HepG2 (cell line): ENCODE measurements at regions not wholly inside any gene's neighbourhood (a gene's known extent, or its start where the extent isn't known, plus 50 kb on each side); places are given as distances from the start of the nearest gene placed in this dataset.

Experiments used
- HNRNPL ChIP-seq: fragments of 200-400 bp; formaldehyde crosslinking; IDR thresholded peaks from 2 replicates; pipeline ENCODE4 v1.6.1; 2017; ENCODE audit warnings: mild to moderate bottlenecking, low read depth, low read length
- POLR2A ChIP-seq, 2 experiments: IDR thresholded peaks; 2 replicates each; pipeline ENCODE4 v1.6.1; 2011; ENCODE audit warnings: low read depth in 2 of 2, low read length in 2 of 2, mild to moderate bottlenecking in 1 of 2, moderate library complexity in 1 of 2; ENCODE audit not compliant: insufficient read depth in 1 of 2
- ZNF562 ChIP-seq: sonication (generic); formaldehyde crosslinking; IDR thresholded peaks from 2 replicates; pipeline ENCODE4 v1.8.0; 2022; ENCODE audit warnings: missing genetic modification reagents, borderline replicate concordance
- TF ChIP-seq, protein P1 (sequence below): sonication (generic); formaldehyde crosslinking; IDR thresholded peaks from 2 replicates; pipeline ENCODE4 v1.5.1; 2020; ENCODE audit warnings: mild to moderate bottlenecking, missing genetic modification reagents, moderate library complexity

DNA sequence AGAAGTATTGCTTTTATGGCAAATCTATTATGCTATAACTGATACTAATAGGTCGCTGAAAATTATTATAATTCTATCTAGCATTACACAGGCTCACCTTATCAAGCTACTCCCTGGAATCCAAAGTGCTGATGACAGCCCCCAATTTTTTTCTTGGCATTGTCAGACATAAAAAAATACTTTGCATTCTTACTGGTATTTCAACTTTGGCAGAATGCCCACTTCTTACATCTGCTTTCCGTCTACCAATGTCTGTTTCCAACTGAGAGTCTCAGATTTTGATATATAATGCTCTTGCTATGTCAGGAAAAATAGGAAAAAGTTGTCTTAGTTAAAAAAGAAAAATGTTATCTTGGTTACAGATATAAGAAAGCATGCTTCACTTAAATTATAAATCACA is 615.4 kb downstream of the C12orf50 start:
- TF ChIP-seq HNRNPL (no peak), ZNF562 (CRISPR knock-in tag) (no peak), POLR2A (IDR thresholded peaks at IDR 0.05; ENCODE audit: insufficient read depth in 1 of 2, low read depth in 2 of 2, low read length in 2 of 2) (no peak)
- TF ChIP-seq, protein P1, sequence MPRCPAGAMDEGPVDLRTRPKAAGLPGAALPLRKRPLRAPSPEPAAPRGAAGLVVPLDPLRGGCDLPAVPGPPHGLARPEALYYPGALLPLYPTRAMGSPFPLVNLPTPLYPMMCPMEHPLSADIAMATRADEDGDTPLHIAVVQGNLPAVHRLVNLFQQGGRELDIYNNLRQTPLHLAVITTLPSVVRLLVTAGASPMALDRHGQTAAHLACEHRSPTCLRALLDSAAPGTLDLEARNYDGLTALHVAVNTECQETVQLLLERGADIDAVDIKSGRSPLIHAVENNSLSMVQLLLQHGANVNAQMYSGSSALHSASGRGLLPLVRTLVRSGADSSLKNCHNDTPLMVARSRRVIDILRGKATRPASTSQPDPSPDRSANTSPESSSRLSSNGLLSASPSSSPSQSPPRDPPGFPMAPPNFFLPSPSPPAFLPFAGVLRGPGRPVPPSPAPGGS (CRISPR knock-in tag) = no peak
